Activated T-cell treated with anti-CD3 and anti-CD28 coated beads for 1 hour (primary cell): ENCODE measurements at regions not wholly inside any gene's neighbourhood (a gene's known extent, or its start where the extent isn't known, plus 50 kb on each side); places are given as distances from the start of the nearest gene placed in this dataset.

ENCODE experiments used
- DNase-seq: peaks from one replicate; pipeline ENCODE4 v3.0.0-alpha.2; 2020; ENCODE audit warnings: low read depth

- no peak for DNase-seq
Measured at GRCh38 chr1:42034426-42034825, 115.7 kb upstream of the HIVEP3 start.

DNA sequence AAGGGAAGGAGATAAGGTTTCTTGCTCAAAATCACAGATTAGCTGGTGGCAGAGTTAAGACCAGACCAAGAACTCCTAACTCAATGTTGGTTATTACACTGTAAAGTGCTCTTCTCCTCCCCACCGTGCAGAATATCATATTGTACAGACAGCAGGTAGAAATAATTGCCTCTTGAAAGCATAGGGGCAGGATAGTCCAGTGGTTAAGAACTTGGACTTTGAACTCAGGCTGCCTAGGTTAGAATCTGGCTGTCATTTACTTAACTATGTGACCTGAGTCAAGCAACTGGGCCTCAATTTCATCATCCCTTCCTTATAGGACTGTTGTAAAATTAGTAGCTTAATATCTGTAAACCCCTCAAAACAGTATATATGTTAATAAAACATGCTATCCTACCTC, 114.9 kb upstream of the HIVEP3 start:
- no peak for DNase-seq

- no peak for DNase-seq
Measured at GRCh38 chr1:42017730-42018129, 99.0 kb upstream of the HIVEP3 start.

GRCh38 chr1:42017259-42017658, 98.5 kb upstream of the HIVEP3 start:
- DNase-seq: no peak

GRCh38 chr1:42014823-42015222, 96.1 kb upstream of the HIVEP3 start:
- no peak for DNase-seq

GRCh38 chr1:42013881-42014470, 95.3 kb upstream of the HIVEP3 start:
- DNase-seq: no peak

DNA sequence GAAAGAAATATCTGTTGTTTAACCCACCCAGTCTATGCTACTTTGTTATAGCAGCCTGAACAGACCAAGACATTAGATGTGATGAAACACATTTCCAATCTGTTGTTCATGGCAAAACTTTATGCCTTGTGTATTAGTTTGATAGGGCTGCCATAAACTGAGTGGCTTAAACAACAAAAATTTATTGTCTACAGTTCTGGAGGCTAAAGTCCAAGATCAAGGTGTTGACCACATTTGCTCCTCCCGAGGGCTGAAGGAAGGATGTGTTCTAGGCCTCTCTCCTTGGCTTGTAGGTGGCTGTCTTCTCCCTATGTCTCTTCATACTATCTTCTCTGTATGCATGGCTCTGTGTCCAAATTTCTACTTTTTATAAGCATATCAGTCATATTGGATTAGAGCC, 94.1 kb upstream of the HIVEP3 start:
- DNase-seq: no peak

GRCh38 chr1:42010381-42010780, 91.7 kb upstream of the HIVEP3 start:
- no peak for DNase-seq

DNA sequence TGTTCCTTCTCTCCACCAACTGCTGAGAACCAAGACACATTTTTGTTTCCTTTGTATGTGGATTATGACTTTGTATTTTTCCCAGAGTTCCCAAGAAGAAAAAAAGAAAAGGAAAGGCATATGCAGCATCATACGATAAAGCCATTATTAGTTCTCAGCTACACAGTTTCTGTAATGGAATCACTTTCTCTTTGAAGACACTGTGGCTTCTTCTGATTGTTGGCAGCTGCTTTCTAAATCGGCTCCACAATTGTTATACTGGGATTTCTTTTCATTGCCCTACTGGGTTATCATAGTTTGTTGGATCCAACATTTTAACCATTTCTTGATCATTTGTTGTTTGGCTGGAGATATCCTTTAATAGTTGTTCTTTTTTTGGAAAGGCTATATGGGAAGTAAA, 89.5 kb upstream of the HIVEP3 start:
- no peak for DNase-seq

DNA sequence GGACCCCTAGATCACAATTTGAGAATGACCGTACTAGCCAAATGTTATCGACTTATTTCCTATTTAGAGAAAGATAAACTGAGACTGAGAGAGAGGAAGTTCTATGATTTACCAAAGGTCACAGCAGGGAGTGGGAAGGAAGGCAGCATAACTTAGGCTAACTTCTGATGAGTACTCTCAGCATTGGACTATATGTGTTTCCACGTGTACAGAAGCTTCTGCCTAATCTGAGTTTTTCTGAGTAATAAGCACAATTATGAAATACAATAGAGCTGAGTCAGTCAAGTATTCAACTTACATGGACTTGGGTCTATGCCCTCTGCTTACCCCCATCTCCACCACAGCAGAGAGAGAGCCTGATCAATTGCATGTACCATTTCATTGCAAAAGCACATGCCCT, 88.1 kb upstream of the HIVEP3 start:
- DNase-seq: no peak

GRCh38 chr1:42006093-42006492, 87.4 kb upstream of the HIVEP3 start:
- DNase-seq: no peak

DNA sequence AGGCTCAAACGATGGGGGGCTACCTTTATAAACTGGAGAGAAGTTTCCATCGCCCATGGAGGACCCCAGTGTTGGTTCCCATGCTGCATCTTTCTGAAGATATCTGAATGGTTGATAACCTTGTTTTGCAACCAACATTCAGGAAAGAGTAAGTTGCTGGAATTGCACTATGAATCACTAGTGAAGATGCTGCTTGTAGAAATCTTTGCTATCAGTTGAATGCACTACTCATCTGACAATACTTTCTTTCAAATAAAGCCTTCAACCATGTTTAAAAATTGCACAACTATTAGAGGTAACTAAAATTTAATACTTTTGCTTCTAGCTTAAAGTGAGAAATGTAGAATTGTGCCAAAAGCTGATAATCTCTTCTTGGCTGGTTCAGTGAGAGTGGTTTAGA, 86.8 kb upstream of the HIVEP3 start:
- DNase-seq: no peak

- DNase-seq: no peak
Measured at GRCh38 chr1:42004860-42005259, 86.1 kb upstream of the HIVEP3 start.

DNA sequence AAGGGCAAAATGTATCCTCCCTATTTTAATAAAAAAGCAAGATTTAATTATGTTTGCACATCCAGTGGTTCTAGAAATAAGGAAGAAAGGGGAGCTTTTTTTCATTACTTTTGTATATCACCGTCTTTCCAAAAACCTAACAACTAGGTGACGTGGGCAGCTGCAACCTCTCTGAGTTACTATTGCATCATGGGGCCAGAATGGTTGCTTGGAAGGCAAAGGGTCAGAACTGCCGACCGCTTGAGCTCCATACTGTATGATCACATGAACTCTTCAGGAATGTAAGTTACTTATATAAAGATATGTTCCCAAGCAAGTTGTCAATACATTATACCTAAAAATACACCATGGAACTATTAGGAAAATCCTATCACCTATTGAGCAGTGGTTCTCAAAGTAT, 85.6 kb upstream of the HIVEP3 start:
- no peak for DNase-seq

- no peak for DNase-seq
Measured at GRCh38 chr1:42003433-42003832, 84.7 kb upstream of the HIVEP3 start.

DNA sequence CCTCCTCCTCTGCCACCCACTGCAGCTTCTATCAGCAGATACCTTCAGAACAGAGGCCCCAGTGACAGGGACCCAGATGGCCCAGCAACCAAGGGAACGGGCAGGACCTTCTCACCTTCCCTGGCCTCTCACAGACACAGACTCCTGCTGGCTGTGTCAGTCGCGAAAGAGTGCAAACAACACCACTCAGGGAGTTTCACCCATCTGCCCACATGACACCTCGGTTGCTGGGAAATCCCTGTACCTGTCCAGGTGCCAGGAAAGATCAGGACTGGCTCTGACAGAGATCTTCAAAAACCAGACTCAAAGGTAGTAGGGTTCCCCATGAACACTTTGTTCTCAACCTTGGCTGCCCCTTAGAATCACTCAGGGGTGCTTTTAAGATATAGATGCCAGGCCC, 83.5 kb upstream of the HIVEP3 start:
- no peak for DNase-seq

- no peak for DNase-seq
Measured at GRCh38 chr1:42000766-42001165, 82.0 kb upstream of the HIVEP3 start.

DNA sequence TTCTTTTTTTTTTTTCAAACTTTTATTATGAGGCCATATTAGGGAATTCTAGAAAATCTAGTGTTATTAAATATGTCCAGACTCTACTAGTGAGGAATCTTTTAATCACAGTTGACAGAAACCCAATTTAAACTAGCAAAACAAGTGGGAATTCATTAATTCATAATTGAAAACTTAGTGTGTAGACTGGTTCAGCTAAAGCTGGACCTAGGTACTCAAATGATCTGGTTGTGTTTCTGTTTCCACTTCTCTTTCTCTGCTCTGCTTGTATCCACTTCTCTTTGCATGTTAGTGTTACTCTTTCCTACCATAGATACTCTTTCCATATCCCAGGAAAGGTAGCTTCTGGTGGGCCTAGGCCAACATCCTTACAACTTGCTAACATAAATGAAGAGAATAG, 81.2 kb upstream of the HIVEP3 start:
- DNase-seq: no peak

- DNase-seq: no peak
Measured at GRCh38 chr1:41998250-41998649, 79.5 kb upstream of the HIVEP3 start.

DNA sequence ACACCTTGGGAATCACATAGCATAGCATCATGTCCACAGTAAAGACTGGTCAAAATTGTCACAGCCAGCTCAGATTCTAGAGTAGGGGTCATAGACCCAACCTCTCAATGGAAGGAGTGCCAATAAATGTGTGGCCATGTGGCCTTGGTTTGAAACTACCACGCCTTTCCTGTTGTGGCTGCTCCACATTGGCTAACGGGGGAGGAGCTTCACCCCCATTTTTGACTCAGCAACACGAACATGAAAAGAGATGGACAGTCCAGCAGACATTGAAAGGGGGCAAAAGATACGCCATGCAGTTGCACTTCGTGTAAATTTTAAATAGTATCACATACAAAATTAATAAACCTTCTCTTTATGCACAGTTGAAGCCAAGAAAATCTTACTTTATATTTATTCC, 78.4 kb upstream of the HIVEP3 start:
- DNase-seq: no peak

DNA sequence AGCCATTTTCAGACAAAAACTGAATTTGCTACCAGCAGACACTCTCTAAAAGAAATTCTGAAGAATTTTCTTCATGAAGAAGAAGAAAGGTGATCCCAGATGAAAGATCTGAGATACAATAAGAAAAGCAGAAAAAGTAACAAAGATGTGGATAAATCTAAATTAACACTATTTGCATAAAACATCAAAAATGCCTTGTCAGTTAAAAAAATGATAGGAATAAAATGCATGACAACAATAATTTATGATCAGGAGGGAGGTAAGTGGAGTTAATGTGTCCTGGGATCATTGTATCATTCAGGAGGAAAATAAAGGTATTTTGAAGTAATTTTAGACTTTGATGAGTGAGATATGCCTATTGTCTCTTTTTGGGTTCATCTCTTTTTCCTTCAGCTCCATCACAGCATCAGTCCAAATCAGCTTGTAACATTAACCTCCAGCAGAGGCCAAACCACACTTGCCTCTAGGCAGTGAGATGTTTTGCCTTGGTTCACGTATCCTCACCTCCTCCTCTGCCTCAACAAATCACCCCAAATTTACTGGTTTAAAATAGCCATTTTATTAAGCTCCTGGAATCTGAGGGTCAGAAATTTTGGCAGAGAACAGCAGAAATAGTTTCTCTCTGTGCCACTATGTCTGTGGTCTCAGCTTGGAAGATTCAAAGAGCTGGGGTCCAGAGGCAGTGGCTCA, 76.9 kb upstream of the HIVEP3 start:
- DNase-seq: no peak

GRCh38 chr1:41994195-41994894, 75.6 kb upstream of the HIVEP3 start:
- no peak for DNase-seq

DNA sequence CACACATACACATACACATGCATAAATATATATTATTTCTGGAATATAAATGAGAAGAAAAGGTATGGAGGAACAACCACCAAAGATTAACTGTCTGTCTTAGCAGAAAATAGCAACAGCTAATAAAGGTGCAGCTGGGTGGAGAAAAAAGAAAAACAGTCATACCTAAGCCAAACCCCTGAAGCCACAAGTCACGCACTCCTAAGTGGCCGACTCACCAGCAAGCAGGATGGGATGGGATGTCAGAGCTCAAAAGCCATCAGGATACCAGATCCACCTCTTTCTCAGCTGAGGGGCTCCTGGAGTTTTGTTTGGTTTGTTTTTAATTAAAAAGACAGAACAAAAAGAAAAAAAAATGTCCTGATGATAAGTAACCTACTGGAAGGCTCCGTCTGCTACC, 64.7 kb upstream of the HIVEP3 start:
- no peak for DNase-seq

DNA sequence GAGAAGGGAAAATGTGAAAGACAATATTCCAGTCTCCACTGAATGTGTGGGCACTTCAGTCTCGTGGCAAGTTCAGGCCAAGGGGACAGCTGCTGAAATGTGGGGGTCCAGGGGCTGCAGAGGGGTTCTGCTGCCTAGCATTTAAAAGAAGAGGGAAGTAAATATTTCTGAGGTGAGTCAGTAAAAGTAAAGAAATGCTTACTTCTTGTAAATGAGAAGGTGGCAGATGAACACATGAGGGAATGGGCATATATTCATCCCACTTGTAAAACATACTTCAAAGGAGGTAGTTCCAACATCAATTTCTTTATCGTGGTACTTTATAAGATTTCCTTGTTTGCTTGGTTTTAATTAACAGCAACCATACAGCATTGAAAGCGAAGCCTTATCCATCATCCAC, 63.1 kb upstream of the HIVEP3 start:
- DNase-seq: no peak
